Right lobe of liver (tissue), 6 donors: ENCODE measurements at regions not wholly inside any gene's neighbourhood (a gene's known extent, or its start where the extent isn't known, plus 50 kb on each side); places are given as distances from the start of the nearest gene placed in this dataset.

Experiments used
- ATAC-seq, 4 donors: fragments of 200-7000 bp; cut with Tn5 transposase; one replicate each; pipeline ENCODE4 v1.9.1; 2020; ENCODE audit warnings: mild to moderate bottlenecking in 4 of 4, moderate library complexity in 4 of 4
- DNase-seq, 3 donors: peaks; one replicate each; pipeline ENCODE4 v3.0.0-alpha.2; 2020
- H3K27ac ChIP-seq, 3 donors: fragments of 200-600 bp; one replicate each; pipeline ENCODE4 v1.8.0; 2022
- H3K27me3 ChIP-seq, 2 donors: fragments of 200-600 bp; one replicate each; pipeline ENCODE4 v1.8.0; 2022
- H3K36me3 ChIP-seq, 4 donors: fragments of 200-600 bp; sonication (generic) in 1 of 4; one replicate each; pipeline versions ENCODE4 v1.5.1 to v1.8.0; 2017 to 2022; ENCODE audit warnings: control low read depth in 1 of 4
- H3K4me1 ChIP-seq, 4 donors: fragments of 200-600 bp; sonication (generic) in 1 of 4; one replicate each; pipeline versions ENCODE4 v1.5.1 to v1.8.0; 2017 to 2022; ENCODE audit warnings: control low read depth in 1 of 4
- H3K4me3 ChIP-seq, 3 donors: fragments of 200-600 bp; one replicate each; pipeline ENCODE4 v1.8.0; 2022
- H3K9me3 ChIP-seq, 4 donors: fragments of 200-600 bp; sonication (generic) in 1 of 4; one replicate each; pipeline versions ENCODE4 v1.5.1 to v1.8.0; 2017 to 2022; ENCODE audit warnings: control low read depth in 1 of 4
- POLR2A ChIP-seq: fragments of 450-650 bp; IDR thresholded peaks from one replicate; pipeline ENCODE4 v1.6.1; 2017; ENCODE audit warnings: antibody characterized with exemption, mild to moderate bottlenecking
- WGBS: methylation state at CpG from one replicate; pipeline ENCODE4 v1.1.6; 2018; ENCODE audit warnings: low coverage, low lambda C conversion rate; ENCODE audit not compliant: insufficient coverage; ENCODE audit errors: missing lambda C conversion rate; 5-methylcytosine and 5-hydroxymethylcytosine counted together
- intact Hi-C, 2 donors: fragments of 100-400 bp; cut with DNase I; formaldehyde crosslinking; loops; one replicate each; pipeline versions ENCODE4 v1.11.2 to v1.14.1; 2022
- TF ChIP-seq, protein P1 (sequence below), 4 donors: fragments of 200-600 bp in 3 of 4; fragments of 450-650 bp in 1 of 4; IDR thresholded peaks; one replicate each; pipeline versions ENCODE4 v1.5.1 to v1.8.0; 2016 to 2022; ENCODE audit warnings: antibody characterized with exemption in 4 of 4, mild to moderate bottlenecking in 2 of 4
- donor health status: DM: no; HTN: yes; CAD: no.
- donor health status: DM: no; HTN: no; CAD: no.
- donor health status: DM: no; HTN: no; CAD: no.
- donor health status: DM: no; HTN: yes; CAD: no.
- donor health status: DM: no; HTN: yes; CAD: no.

- TF ChIP-seq POLR2A: no peak
- TF ChIP-seq, protein P1, sequence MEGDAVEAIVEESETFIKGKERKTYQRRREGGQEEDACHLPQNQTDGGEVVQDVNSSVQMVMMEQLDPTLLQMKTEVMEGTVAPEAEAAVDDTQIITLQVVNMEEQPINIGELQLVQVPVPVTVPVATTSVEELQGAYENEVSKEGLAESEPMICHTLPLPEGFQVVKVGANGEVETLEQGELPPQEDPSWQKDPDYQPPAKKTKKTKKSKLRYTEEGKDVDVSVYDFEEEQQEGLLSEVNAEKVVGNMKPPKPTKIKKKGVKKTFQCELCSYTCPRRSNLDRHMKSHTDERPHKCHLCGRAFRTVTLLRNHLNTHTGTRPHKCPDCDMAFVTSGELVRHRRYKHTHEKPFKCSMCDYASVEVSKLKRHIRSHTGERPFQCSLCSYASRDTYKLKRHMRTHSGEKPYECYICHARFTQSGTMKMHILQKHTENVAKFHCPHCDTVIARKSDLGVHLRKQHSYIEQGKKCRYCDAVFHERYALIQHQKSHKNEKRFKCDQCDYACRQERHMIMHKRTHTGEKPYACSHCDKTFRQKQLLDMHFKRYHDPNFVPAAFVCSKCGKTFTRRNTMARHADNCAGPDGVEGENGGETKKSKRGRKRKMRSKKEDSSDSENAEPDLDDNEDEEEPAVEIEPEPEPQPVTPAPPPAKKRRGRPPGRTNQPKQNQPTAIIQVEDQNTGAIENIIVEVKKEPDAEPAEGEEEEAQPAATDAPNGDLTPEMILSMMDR (IDR thresholded peaks at IDR 0.05): no peak
- H3K27me3 ChIP-seq: no peaks in the 10 kb centered on the region
Observed at GRCh38 chr11:116613206-116613875, 159.4 kb downstream of the BUD13 start.

GRCh38 chr11:116611998-116612620 lies 160.7 kb downstream of the BUD13 start:
- 52% methylated on average over 3 of the region's 4 CpGs for WGBS

More at GRCh38 chr11:116613206-116613875, 159.4 kb downstream of the BUD13 start:
- Histone ChIP-seq H3K4me1 (no peaks in the 10 kb centered on the region), H3K9me3 (no peaks in the 10 kb centered on the region), H3K36me3 (no peaks in the 10 kb centered on the region), H3K4me3 (no peak overlapping the region), H3K27ac (no peak overlapping the region)
- intact Hi-C loops: no loop called here
- DNase-seq: peak in 1 of 3 donors; percentile 19
- WGBS: 68% methylated on average over 17 of the region's 27 CpGs
- ATAC-seq: no peak

GRCh38 chr11:116610190-116610589 lies 162.6 kb downstream of the BUD13 start:
- WGBS: 55% methylated on average over 5 of the region's 7 CpGs
- no peaks in the 10 kb centered on the region for H3K27me3 ChIP-seq
- TF ChIP-seq POLR2A: no peak
- TF ChIP-seq, protein P1 (IDR thresholded peaks at IDR 0.05): no peak
- no peak overlapping the region for H3K27ac ChIP-seq
- no peaks in the 10 kb centered on the region for H3K4me1 ChIP-seq
- H3K36me3 ChIP-seq: no peaks in the 10 kb centered on the region
- no peak for ATAC-seq
- H3K9me3 ChIP-seq: no peaks in the 10 kb centered on the region
- peak in 1 of 3 donors; percentile 36 for DNase-seq
- intact Hi-C loops: no loop called here
- no peak overlapping the region for H3K4me3 ChIP-seq

More at GRCh38 chr11:116611998-116612620, 160.7 kb downstream of the BUD13 start:
- intact Hi-C loops: no loop called here
- ATAC-seq: no peak
- Histone ChIP-seq H3K27me3 (no peaks in the 10 kb centered on the region), H3K4me1 (no peaks in the 10 kb centered on the region), H3K27ac (no peak overlapping the region), H3K36me3 (no peaks in the 10 kb centered on the region), H3K9me3 (no peaks in the 10 kb centered on the region), H3K4me3 (no peak overlapping the region)
- peak in 1 of 3 donors; percentile 28 for DNase-seq
- TF ChIP-seq POLR2A: no peak
- TF ChIP-seq, protein P1 (IDR thresholded peaks at IDR 0.05): no peak

DNA sequence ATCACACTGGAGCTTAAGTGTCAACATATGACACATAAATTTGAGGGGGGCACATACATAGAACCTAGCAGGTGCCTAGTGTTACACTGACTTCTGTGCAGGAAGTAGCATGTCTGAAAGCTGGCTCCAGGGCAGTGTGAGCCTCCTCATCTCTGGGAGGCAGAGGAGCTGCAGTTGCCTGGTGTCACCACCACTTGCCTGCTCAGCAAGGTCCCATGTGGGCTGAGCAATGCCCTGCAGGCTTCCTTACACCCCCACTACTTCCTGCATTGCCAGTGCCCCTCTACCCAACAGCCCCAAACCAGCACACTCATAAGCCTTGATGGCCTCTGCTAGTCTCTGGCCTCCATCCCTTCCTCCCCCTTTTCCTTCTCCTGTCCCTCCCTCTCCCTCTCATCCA lies 165.8 kb downstream of the BUD13 start:
- H3K4me1 ChIP-seq: no peaks in the 10 kb centered on the region
- no peak for TF ChIP-seq POLR2A
- TF ChIP-seq, protein P1 (IDR thresholded peaks at IDR 0.05): no peak
- H3K9me3 ChIP-seq: no peaks in the 10 kb centered on the region
- no peaks in the 10 kb centered on the region for H3K36me3 ChIP-seq
- no peak for ATAC-seq
- intact Hi-C loops: no loop called here
- no peak overlapping the region for H3K4me3 ChIP-seq
- H3K27ac ChIP-seq: no peak overlapping the region
- no peaks in the 10 kb centered on the region for H3K27me3 ChIP-seq
- peak in 1 of 3 donors; percentile 14 for DNase-seq
